MM.1S (cell line): ENCODE measurements at regions not wholly inside any gene's neighbourhood (a gene's known extent, or its start where the extent isn't known, plus 50 kb on each side); places are given as distances from the start of the nearest gene placed in this dataset.

Source experiments
- DNase-seq: peaks from one replicate; pipeline ENCODE4 v3.0.0-alpha.2; 2015
- H2AFZ ChIP-seq: fragments of 300-600 bp; sonication (generic); 2 replicates; pipeline ENCODE4 v1.6.0; 2016; ENCODE audit warnings: antibody characterized with exemption, low read length
- H3F3A ChIP-seq: fragments of 300-600 bp; sonication (generic); 2 replicates; pipeline ENCODE4 v1.6.1; 2016; ENCODE audit warnings: mild to moderate bottlenecking, antibody characterized with exemption, low read length, moderate library complexity, mixed read lengths; ENCODE audit not compliant: insufficient read depth
- H3K27ac ChIP-seq: fragments of 300-600 bp; sonication (generic); 2 replicates; pipeline ENCODE4 v1.5.1; 2016; ENCODE audit warnings: mild to moderate bottlenecking, low read length
- H3K27me3 ChIP-seq: fragments of 300-600 bp; sonication (generic); replicated peaks from 2 replicates; pipeline ENCODE4 v1.6.0; 2016; ENCODE audit warnings: low read length; ENCODE audit not compliant: insufficient read depth
- H3K36me3 ChIP-seq: fragments of 300-600 bp; sonication (generic); replicated peaks from 2 replicates; pipeline ENCODE4 v1.6.1; 2016; ENCODE audit warnings: mild to moderate bottlenecking, low read length, mixed read lengths; ENCODE audit not compliant: insufficient read depth
- H3K4me1 ChIP-seq: fragments of 300-600 bp; sonication (generic); 2 replicates; pipeline ENCODE4 v1.6.1; 2016; ENCODE audit warnings: low read length, mixed read lengths
- H3K4me2 ChIP-seq: fragments of 300-600 bp; sonication (generic); 2 replicates; pipeline ENCODE4 v1.6.0; 2016; ENCODE audit warnings: low read depth, low read length
- H3K4me3 ChIP-seq: fragments of 300-600 bp; sonication (generic); 2 replicates; pipeline ENCODE4 v1.5.1; 2016; ENCODE audit warnings: low read length, mixed read lengths
- H3K79me2 ChIP-seq: fragments of 300-600 bp; sonication (generic); 2 replicates; pipeline ENCODE4 v1.6.1; 2016; ENCODE audit warnings: mixed run types, low read length, mixed read lengths
- H3K9ac ChIP-seq: fragments of 300-600 bp; sonication (generic); 2 replicates; pipeline ENCODE4 v1.6.1; 2016; ENCODE audit warnings: low read length, mixed read lengths
- H3K9me2 ChIP-seq: fragments of 300-600 bp; sonication (generic); replicated peaks from 2 replicates; pipeline ENCODE4 v1.6.1; 2016; ENCODE audit warnings: mild to moderate bottlenecking, low read length, mixed read lengths; ENCODE audit not compliant: insufficient read depth
- H3K9me3 ChIP-seq: fragments of 300-600 bp; sonication (generic); replicated peaks from 2 replicates; pipeline ENCODE4 v1.6.1; 2016; ENCODE audit warnings: mild to moderate bottlenecking, low read length, mixed read lengths; ENCODE audit not compliant: insufficient read depth
- H4K20me1 ChIP-seq: fragments of 300-600 bp; sonication (generic); 2 replicates; pipeline ENCODE4 v1.6.1; 2016; ENCODE audit warnings: mild to moderate bottlenecking, low read length, moderate library complexity, mixed read lengths; ENCODE audit not compliant: insufficient read depth
- CTCF ChIP-seq: fragments of 300-600 bp; sonication (generic); IDR thresholded peaks from 2 replicates; pipeline ENCODE4 v1.5.1; 2016; ENCODE audit warnings: antibody characterized with exemption, low read length, mixed read lengths
- EZH2 ChIP-seq: fragments of 300-600 bp; sonication (generic); optimal IDR thresholded peaks from 2 replicates; pipeline ENCODE3; 2017; ENCODE audit warnings: low read depth, mild to moderate bottlenecking, antibody characterized with exemption, low read length, mixed read lengths
- EZH2phosphoT487 ChIP-seq: fragments of 300-600 bp; sonication (generic); IDR thresholded peaks from 2 replicates; pipeline ENCODE4 v1.6.1; 2018; ENCODE audit warnings: antibody characterized with exemption, low read length

GRCh38 chr22:34738661-34739400 is 327.1 kb upstream of the ISX start:
- TF ChIP-seq EZH2phosphoT487 (no peak), CTCF (no peak), EZH2 (no peak)
- H3K36me3 ChIP-seq = no peaks in the 10 kb centered on the region
- no peak overlapping the region for H3K27ac ChIP-seq
- H3K9me3 ChIP-seq = no peaks in the 10 kb centered on the region
- DNase-seq = no peak
- no peaks in the 10 kb centered on the region for H4K20me1 ChIP-seq
- no peak overlapping the region for H3K4me2 ChIP-seq
- H2AFZ ChIP-seq = no peak overlapping the region
- H3F3A ChIP-seq = no peaks in the 10 kb centered on the region
- H3K9ac ChIP-seq = no peak overlapping the region
- no peaks in the 10 kb centered on the region for H3K27me3 ChIP-seq
- H3K79me2 ChIP-seq = no peaks in the 10 kb centered on the region
- no peaks in the 10 kb centered on the region for H3K4me1 ChIP-seq
- no peak overlapping the region for H3K4me3 ChIP-seq
- H3K9me2 ChIP-seq = no peaks in the 10 kb centered on the region

GRCh38 chr22:34743110-34743751 is 322.7 kb upstream of the ISX start:
- no peak overlapping the region for H2AFZ ChIP-seq
- DNase-seq = no peak
- no peaks in the 10 kb centered on the region for H4K20me1 ChIP-seq
- no peaks in the 10 kb centered on the region for H3K9me2 ChIP-seq
- H3K4me1 ChIP-seq = no peaks in the 10 kb centered on the region
- H3K9ac ChIP-seq = no peak overlapping the region
- H3K27me3 ChIP-seq = no peaks in the 10 kb centered on the region
- no peak overlapping the region for H3K4me3 ChIP-seq
- no peak overlapping the region for H3K4me2 ChIP-seq
- no peaks in the 10 kb centered on the region for H3F3A ChIP-seq
- TF ChIP-seq EZH2phosphoT487 (no peak), CTCF (no peak), EZH2 (no peak)
- no peaks in the 10 kb centered on the region for H3K79me2 ChIP-seq
- H3K36me3 ChIP-seq = no peaks in the 10 kb centered on the region
- H3K27ac ChIP-seq = no peak overlapping the region
- no peaks in the 10 kb centered on the region for H3K9me3 ChIP-seq

- no peaks in the 10 kb centered on the region for H3F3A ChIP-seq
- TF ChIP-seq EZH2 (no peak), EZH2phosphoT487 (no peak), CTCF (no peak)
- DNase-seq = no peak
- no peak overlapping the region for H2AFZ ChIP-seq
- no peaks in the 10 kb centered on the region for H3K9me3 ChIP-seq
- no peak overlapping the region for H3K9ac ChIP-seq
- no peaks in the 10 kb centered on the region for H4K20me1 ChIP-seq
- no peaks in the 10 kb centered on the region for H3K36me3 ChIP-seq
- no peaks in the 10 kb centered on the region for H3K4me1 ChIP-seq
- H3K9me2 ChIP-seq = no peaks in the 10 kb centered on the region
- H3K27ac ChIP-seq = no peak overlapping the region
- H3K79me2 ChIP-seq = no peaks in the 10 kb centered on the region
- H3K27me3 ChIP-seq = no peaks in the 10 kb centered on the region
- H3K4me3 ChIP-seq = no peak overlapping the region
- H3K4me2 ChIP-seq = no peak overlapping the region
These were observed 305.5 kb upstream of the ISX start for GRCh38 chr22:34760276-34761008.
